ENCODE measurements at regions not wholly inside any gene's neighbourhood (a gene's known extent, or its start where the extent isn't known, plus 50 kb on each side); places are given as distances from the start of the nearest gene placed in this dataset.

- Histone ChIP-seq H3K9me2 (replicated peaks; ENCODE audit: insufficient read depth, low read length) (no peaks in the 10 kb centered on the region), H3K9me3 (ENCODE audit: insufficient read depth, low read length) (no peaks in the 10 kb centered on the region), H2AFZ (ENCODE audit: low read depth, low read length, severe bottlenecking) (no peak overlapping the region), H3K4me2 (ENCODE audit: low read depth, low read length, poor library complexity, severe bottlenecking) (no peak overlapping the region), H3K27ac (ENCODE audit: low read depth, low read length) (no peak overlapping the region), H3K36me3 (ENCODE audit: low read length) (no peaks in the 10 kb centered on the region), H3F3A (ENCODE audit: insufficient read depth) (no peaks in the 10 kb centered on the region), H3K9ac (ENCODE audit: low read length) (no peak overlapping the region), H3K27me3 (ENCODE audit: low read length) (no peaks in the 10 kb centered on the region), H4K20me1 (ENCODE audit: low read depth, low read length) (no peaks in the 10 kb centered on the region), H3K4me3 (ENCODE audit: insufficient read depth, low read length, poor library complexity, severe bottlenecking) (no peak overlapping the region), H3K79me2 (ENCODE audit: insufficient read depth, low read length) (no peaks in the 10 kb centered on the region)
- TF ChIP-seq CTCF (IDR thresholded peaks at IDR 0.05; ENCODE audit: insufficient read depth, low read length, poor library complexity, severe bottlenecking) = no peak
- TF ChIP-seq EZH2phosphoT487 (conservative IDR thresholded peaks at IDR 0.05; ENCODE audit: low read length) = no peak
Observed at GRCh38 chr2:22623620-22624019, 761.4 kb upstream of the KLHL29 start.

DNA sequence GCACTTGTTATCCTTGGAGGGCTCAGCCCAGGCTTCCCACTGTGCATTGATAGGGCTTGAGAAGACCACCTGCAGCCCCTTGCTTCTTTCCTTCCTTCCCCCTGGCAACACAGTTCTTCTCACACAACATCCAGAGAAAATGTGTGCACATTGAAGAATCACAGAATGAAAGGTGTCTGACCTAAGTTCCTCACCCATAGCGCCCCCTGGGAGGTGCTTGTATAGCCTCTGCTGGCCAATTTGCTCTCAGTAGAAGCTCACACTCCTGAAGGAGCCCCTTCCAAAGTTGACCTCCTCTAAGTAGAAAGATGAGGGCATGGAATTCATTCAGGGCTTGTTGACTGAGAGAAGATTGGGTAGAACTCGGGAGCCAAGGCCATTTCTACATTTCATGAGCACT lies 758.4 kb upstream of the KLHL29 start:
- no peaks in the 10 kb centered on the region for H3K9me3 ChIP-seq (ENCODE audit: insufficient read depth, low read length)
- TF ChIP-seq CTCF (IDR thresholded peaks at IDR 0.05; ENCODE audit: insufficient read depth, low read length, poor library complexity, severe bottlenecking) = no peak
- TF ChIP-seq EZH2phosphoT487 (conservative IDR thresholded peaks at IDR 0.05; ENCODE audit: low read length) = no peak
- H3K36me3 ChIP-seq (ENCODE audit: low read length) = no peaks in the 10 kb centered on the region
- H3K9me2 ChIP-seq (replicated peaks; ENCODE audit: insufficient read depth, low read length) = no peaks in the 10 kb centered on the region
- H3F3A ChIP-seq (ENCODE audit: insufficient read depth) = no peaks in the 10 kb centered on the region
- H3K27me3 ChIP-seq (ENCODE audit: low read length) = no peaks in the 10 kb centered on the region
- no peak overlapping the region for H2AFZ ChIP-seq (ENCODE audit: low read depth, low read length, severe bottlenecking)
- no peak overlapping the region for H3K9ac ChIP-seq (ENCODE audit: low read length)
- H3K79me2 ChIP-seq (ENCODE audit: insufficient read depth, low read length) = no peaks in the 10 kb centered on the region
- no peak overlapping the region for H3K4me3 ChIP-seq (ENCODE audit: insufficient read depth, low read length, poor library complexity, severe bottlenecking)
- no peak overlapping the region for H3K27ac ChIP-seq (ENCODE audit: low read depth, low read length)
- H4K20me1 ChIP-seq (ENCODE audit: low read depth, low read length) = no peaks in the 10 kb centered on the region
- no peak overlapping the region for H3K4me2 ChIP-seq (ENCODE audit: low read depth, low read length, poor library complexity, severe bottlenecking)

GRCh38 chr2:22628221-22628620 lies 756.8 kb upstream of the KLHL29 start:
- Histone ChIP-seq H2AFZ (ENCODE audit: low read depth, low read length, severe bottlenecking) (no peak overlapping the region), H3K27ac (ENCODE audit: low read depth, low read length) (no peak overlapping the region), H3K4me3 (ENCODE audit: insufficient read depth, low read length, poor library complexity, severe bottlenecking) (no peak overlapping the region), H3K9ac (ENCODE audit: low read length) (no peak overlapping the region), H3K36me3 (ENCODE audit: low read length) (no peaks in the 10 kb centered on the region), H3K27me3 (ENCODE audit: low read length) (no peaks in the 10 kb centered on the region), H3K79me2 (ENCODE audit: insufficient read depth, low read length) (no peaks in the 10 kb centered on the region), H4K20me1 (ENCODE audit: low read depth, low read length) (no peaks in the 10 kb centered on the region), H3K9me2 (replicated peaks; ENCODE audit: insufficient read depth, low read length) (no peaks in the 10 kb centered on the region), H3K9me3 (ENCODE audit: insufficient read depth, low read length) (no peaks in the 10 kb centered on the region), H3F3A (ENCODE audit: insufficient read depth) (no peaks in the 10 kb centered on the region), H3K4me2 (ENCODE audit: low read depth, low read length, poor library complexity, severe bottlenecking) (no peak overlapping the region)
- TF ChIP-seq EZH2phosphoT487 (conservative IDR thresholded peaks at IDR 0.05; ENCODE audit: low read length) (no peak), CTCF (IDR thresholded peaks at IDR 0.05; ENCODE audit: insufficient read depth, low read length, poor library complexity, severe bottlenecking) (no peak)

GRCh38 chr2:22628906-22629305 lies 756.1 kb upstream of the KLHL29 start:
- H2AFZ ChIP-seq (ENCODE audit: low read depth, low read length, severe bottlenecking) = no peak overlapping the region
- no peaks in the 10 kb centered on the region for H3K79me2 ChIP-seq (ENCODE audit: insufficient read depth, low read length)
- H3K4me3 ChIP-seq (ENCODE audit: insufficient read depth, low read length, poor library complexity, severe bottlenecking) = no peak overlapping the region
- H3K36me3 ChIP-seq (ENCODE audit: low read length) = no peaks in the 10 kb centered on the region
- H3K9me3 ChIP-seq (ENCODE audit: insufficient read depth, low read length) = no peaks in the 10 kb centered on the region
- no peaks in the 10 kb centered on the region for H3K9me2 ChIP-seq (replicated peaks; ENCODE audit: insufficient read depth, low read length)
- no peaks in the 10 kb centered on the region for H4K20me1 ChIP-seq (ENCODE audit: low read depth, low read length)
- no peaks in the 10 kb centered on the region for H3F3A ChIP-seq (ENCODE audit: insufficient read depth)
- H3K4me2 ChIP-seq (ENCODE audit: low read depth, low read length, poor library complexity, severe bottlenecking) = no peak overlapping the region
- no peaks in the 10 kb centered on the region for H3K27me3 ChIP-seq (ENCODE audit: low read length)
- no peak overlapping the region for H3K9ac ChIP-seq (ENCODE audit: low read length)
- no peak overlapping the region for H3K27ac ChIP-seq (ENCODE audit: low read depth, low read length)
- TF ChIP-seq CTCF (IDR thresholded peaks at IDR 0.05; ENCODE audit: insufficient read depth, low read length, poor library complexity, severe bottlenecking) (no peak), EZH2phosphoT487 (conservative IDR thresholded peaks at IDR 0.05; ENCODE audit: low read length) (no peak)
